Ramos (cell line): ENCODE measurements at regions not wholly inside any gene's neighbourhood (a gene's known extent, or its start where the extent isn't known, plus 50 kb on each side); places are given as distances from the start of the nearest gene placed in this dataset.

Experiments used
- in situ Hi-C: fragments of 300-500 bp; cut with MboI; formaldehyde crosslinking; loops from one replicate; pipeline ENCODE4 v1.14.3; 2022; ENCODE audit warnings: low sequenced_read_pairs; ENCODE audit not compliant: unreplicated experiment

DNA sequence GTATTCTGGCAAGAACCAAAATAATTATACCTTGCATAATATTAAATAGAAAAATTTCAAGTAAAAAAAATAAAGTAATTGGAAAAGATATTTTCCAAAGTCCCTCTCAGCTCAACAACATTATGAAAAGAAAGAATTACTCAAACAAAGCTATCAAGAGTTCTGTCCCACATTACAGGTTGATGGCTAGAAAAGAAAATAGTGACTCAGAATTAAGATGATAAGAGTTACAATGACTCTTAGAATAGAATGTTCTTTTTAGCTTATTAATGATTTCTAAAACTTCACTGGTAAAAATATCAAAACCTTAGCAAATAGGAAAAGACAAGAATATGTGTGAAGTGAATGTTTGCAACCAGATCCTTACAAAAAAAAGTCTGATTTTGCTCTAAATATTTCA is 312.5 kb upstream of the PDGFD start:
- in situ Hi-C loops: no loop called here

DNA sequence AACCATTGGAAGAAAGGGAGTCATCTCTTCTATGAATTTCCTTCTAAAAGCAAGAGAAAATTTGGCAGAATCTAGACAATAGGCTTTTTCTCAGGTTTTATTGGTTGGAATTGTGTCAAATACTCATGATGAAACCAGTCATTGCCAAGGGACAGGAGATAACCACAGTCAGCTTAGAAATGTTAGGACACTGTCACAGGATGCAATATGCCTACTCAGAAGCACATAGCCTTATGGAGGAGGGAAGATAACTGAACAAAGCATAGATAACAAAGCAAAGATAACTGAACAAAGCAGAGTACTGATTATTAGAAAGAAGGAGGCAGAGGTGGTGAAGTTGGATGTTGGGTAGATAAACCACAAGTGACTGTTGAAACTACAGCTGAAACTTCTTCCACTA is 303.5 kb upstream of the PDGFD start:
- in situ Hi-C loops: no loop called here

DNA sequence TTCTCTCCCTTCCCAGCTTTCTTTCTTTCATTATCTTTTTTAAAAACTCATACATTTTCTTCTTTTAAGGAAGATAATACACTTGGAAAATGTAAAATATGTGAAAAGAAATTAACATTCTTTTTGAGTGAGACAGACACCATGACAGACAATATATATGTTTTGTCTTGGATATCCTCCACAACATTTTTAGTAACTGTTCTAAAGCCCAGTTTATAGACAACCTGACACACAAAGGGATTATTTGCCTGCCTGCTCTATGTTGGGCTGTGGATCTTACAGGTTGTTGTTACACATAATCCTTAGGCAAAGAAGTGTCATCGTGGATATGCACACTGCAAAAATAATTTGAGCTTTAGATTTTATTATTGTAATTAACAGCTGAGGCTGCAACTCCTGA is 301.4 kb upstream of the PDGFD start:
- in situ Hi-C loops: no loop called here

DNA sequence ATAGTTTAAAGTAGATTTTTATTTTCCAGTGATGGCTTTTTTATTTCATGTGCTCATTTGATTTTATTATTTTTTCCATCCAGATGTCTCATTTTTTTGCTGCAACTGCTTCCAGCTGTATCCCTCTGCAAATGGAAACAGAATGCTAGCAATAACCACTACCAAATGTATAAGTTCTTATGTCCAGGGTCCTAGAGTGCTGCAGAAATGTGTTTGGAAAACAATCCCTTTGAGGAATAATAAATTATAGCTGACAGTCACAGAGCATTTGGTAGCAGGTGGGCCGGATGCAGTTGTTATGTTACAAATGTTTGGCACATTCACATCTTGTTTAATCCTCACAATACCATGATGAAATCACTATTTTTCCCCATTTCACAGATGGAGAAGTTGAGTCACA is 300.7 kb upstream of the PDGFD start:
- in situ Hi-C loops: no loop called here

DNA sequence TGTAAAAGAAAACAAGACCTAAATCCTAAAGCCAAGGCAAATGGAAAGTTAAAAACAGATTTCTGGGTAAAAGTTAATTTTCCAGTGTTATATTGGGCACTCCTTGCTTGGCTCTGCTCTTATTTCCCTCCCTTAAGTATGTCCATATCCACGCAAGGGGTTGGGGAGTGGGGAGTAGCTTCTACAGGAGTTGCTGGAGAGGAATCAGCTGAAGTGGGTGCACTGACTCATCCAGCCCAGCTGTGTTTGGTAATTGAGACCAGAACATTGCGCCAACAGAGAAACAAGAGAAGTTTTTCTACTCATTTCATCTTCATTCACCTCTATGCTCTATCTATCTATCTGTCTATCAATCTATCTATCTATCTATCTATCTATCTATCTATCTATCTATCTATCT is 298.4 kb upstream of the PDGFD start:
- in situ Hi-C loops: no loop called here

DNA sequence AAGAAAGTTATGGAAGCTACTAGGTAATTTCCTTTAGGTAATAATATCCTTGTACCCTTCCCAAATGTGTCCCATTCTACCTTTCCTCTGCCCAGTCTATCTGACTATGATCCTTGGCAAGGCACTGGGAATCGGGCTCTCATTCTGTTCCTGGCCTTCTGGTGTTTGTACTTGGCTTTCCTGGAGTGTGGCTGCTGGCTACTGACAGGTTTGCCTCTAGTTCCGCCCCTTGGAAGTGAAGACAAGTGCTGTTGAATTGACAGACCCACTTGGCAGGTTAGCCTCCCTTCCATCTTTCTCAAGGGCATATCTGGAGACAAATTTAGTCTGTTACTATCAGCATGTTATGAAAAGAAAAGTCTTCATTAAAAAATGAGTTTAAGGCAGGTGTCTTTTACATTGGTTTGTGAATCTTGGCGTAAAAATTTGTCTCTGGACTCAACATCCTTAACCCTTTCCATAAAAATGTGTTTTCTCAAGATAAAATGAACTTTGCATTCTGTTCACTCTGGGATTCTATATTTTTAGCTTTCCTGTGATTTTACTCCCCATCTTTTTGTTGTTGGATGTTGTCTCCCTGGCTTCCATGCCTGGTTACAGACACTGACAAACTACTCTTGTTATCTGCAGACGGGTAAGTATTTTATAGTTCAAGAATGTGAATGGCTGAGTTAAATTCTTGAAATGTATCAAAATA is 287.4 kb upstream of the PDGFD start:
- in situ Hi-C loops: no loop called here

DNA sequence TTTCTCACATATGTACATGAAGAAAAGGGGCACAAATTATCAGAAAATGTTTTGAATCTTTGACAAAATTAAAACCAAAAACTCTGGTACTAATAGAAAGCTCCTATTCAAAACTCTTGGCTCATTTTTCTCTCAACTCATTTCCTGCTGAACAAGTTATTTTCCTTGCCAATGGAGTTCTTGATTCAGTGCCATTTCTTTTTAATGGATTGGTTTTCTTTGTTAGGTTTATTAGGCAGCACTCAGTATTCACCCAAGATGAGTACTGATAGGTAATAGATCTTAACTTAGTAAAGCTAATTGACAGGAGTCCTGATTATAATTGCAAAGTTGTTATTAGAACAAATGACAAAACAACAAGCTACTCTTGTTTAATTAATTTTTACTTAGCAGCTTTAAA is 279.4 kb upstream of the PDGFD start:
- in situ Hi-C loops: no loop called here

DNA sequence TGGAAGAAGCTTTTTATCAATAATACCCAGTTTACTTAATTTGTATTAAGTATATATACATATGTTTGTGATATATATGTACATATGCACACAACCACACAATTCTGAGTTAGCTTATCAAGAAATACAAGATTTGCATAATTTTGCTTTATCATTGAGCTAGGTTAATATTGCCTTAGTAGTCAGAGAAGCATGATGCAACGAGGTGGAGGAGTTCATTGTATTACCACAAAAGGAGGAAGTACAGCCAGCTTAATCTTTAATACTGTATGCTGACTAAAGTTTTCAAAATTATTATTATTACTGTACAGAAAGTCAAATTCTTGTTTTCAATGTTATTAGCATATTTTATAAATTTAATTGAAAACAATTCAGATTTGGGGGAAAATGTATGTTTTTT is 278.4 kb upstream of the PDGFD start:
- in situ Hi-C loops: no loop called here

DNA sequence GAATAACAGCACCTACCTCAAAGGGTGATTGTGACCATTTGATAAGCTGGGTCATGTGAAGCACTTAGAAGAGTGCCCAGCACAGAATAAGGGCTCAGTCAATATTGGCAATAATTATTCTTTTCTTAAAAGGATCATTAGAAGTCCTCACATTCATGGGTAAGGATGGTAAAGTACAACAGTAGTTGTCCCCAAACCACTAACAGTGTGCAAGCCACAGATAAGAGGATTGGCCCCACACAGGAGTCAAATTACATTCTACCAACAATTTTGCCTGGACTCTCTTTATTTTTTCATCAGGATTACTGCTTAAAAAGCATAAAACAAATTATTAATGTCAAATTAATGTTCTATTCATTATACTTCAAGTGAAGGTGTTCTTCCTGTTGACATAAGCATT is 271.5 kb upstream of the PDGFD start:
- in situ Hi-C loops: no loop called here

DNA sequence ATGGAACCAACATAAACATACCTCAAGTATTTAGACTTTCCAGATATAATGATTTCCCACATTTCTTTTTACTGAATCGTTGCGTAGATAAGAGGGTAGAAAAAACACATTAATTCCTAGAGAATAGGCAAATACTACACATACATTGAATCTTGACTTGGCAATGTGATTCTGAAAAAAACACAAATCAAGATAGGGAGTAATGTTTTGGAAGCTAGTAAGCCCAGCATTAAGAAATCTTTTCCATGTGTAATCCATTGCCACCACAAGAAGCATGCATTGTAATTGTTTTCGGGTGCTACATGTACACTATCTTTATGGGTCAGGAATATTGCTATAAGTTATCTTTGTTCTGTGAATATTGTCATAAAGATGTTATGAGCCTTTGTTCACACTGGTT is 269.8 kb upstream of the PDGFD start:
- in situ Hi-C loops: no loop called here

DNA sequence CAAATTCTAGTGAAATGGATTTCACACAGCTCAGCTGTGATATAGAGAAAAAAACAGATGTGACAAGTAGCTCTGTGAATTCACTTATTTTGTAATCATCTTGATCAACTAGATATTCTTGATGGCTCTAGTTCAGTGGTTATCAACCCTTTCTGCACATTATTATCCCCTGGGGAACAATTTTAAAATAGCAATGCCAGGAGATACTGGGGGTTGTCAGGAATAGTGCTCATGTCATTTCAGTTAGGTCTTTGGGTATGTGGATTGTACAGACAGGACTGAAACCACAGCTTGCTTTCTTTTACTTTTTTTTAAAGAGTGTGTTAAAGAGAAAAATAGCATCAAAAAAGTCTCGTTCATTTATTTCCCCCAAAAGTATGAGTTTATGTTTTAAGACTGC is 269.0 kb upstream of the PDGFD start:
- in situ Hi-C loops: no loop called here

DNA sequence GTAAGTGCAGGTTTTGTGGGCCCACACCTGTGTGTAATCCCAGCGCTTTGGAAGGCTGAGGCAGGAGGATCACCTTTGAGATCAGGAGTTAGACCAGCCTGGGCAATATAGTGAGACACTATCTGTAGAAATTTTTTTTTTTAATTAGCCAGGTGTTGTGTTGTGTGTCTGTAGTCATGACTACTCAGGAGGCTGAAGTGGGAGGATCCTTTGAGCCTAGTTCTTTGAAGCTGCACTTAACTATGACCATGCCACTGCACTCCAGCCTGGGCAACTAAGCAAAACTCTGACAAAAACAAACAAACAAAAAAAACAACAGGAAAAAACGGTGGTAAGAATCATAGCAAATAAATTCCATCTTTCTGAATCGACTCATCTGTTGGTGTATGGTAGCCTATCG is 268.6 kb upstream of the PDGFD start:
- in situ Hi-C loops: no loop called here

DNA sequence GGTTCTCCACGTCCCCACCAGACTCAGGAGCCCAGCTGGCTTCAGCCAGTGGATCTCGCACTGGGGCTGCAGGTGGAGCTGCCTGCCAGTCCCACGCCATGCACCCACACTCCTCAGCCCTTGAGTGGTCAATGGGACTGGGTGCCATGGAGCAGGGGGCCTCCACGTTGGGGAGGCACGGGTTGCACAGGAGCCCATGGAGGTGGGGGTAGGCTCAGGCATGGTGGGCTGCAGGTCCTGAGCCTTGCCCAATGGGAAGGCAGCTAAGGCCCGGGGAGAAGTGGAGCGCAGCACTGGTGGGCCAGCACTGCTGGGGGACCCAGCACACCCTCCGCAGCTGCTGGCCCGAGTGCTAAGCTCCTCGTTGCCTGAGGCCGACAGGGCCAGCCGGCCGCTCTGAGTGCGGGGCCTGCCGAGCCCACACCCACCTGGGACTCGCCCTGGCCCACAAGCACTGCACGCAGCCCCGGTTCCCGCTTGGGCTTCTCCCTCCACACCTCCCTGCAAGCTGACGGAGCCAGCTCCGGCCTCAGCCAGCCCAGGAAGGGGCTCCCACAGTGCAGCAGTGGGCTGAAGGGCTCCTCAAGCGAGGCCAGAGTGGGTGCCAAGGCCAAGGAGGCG is 258.5 kb upstream of the PDGFD start:
- in situ Hi-C loops: no loop called here

DNA sequence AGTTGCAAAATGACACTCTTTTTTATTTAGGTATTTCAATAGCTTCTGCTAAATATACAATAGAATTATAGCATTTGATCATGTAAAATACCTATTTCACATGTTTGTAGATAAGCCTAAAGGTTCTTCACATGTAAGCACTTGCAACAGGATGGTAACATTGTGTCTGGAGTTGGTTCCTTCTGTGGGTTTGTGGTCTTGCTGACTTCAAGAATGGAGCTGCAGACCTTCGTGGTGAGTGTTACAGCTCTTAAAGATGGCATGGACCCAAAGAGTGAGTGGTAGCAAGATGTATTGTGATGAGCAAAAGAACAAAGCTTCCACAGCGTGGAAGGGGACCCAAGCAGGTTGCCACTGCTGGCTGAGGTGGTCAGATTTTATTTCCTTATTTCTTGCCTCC is 246.4 kb upstream of the PDGFD start:
- in situ Hi-C loops: no loop called here

DNA sequence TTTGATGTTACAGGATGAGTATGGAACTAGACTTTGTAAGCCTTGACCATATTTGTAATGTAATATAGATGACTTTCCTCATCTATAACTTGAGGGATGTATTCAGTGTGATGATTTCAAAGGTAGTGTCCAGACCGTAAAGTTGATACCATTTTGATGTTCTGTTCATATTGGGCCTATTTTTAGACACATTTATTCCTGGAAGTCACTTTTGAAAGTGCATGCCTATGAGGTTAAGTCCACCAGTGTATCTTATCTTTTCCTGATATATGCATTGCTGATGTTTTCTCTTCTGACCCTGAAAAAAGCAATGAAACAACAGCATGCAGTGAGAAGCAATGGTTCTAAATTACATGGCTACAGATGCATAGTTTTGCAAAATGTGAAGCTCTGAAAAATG is 244.7 kb upstream of the PDGFD start:
- in situ Hi-C loops: no loop called here

DNA sequence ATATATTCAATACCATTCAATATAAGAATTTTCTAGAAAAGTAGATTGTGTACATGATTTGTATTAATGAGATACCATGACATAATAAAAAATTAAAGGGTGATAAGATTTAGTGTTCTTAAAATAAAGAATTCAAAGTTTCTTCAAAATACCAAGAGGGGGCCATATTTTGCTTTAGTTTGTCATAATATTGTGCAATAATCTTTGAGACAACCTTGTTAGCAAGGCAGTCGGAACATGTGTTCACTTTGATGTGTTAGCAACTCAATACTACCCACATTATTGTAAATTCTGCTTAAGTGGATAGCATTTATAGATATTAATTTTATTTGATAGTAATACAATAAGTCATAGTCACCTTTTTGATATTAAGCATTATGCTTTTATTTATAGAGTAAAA is 241.3 kb upstream of the PDGFD start:
- in situ Hi-C loops: no loop called here

DNA sequence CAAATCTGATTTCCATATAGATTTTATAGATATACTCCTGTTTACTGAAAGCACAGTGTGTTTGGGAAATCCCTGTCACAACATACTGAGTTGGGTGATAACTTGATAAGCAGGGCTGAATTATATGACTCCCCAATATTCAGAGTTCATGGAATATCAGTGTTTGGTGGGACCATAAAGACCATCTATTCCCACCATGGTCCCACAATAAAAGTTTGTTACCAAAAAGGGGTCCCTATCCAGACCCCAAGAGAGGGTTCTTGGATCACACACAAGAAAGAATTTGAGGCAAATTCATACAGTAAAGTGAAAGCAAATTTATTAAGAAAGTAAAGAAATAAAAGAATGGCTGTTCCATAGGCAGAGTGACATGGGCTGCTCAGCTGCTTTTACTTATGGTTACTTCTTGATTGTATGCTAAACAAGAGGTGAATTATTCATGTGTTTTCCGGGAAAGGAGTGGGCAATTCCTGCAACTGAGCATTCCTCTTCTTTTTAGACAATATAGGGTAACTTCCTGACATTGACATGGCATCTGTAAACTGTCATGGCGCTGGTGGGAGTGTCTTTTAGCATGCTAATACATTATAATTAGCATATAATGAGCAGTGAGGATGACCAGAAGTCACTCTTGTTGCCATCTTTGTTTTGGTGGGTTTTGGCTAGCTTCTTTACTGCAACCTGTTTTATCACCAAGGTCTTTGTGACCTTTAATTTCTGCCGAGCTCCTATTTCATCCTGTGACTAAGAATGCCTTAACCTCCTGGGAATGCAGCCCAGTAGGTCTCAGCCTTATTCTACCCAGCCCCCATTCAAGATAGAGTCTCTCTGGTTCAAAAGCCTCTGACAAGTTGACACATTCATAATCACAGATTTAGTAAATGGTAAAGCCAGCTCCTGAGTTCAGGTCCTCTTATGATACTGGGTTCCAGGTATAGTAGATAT is 240.6 kb upstream of the PDGFD start:
- in situ Hi-C loops: no loop called here

DNA sequence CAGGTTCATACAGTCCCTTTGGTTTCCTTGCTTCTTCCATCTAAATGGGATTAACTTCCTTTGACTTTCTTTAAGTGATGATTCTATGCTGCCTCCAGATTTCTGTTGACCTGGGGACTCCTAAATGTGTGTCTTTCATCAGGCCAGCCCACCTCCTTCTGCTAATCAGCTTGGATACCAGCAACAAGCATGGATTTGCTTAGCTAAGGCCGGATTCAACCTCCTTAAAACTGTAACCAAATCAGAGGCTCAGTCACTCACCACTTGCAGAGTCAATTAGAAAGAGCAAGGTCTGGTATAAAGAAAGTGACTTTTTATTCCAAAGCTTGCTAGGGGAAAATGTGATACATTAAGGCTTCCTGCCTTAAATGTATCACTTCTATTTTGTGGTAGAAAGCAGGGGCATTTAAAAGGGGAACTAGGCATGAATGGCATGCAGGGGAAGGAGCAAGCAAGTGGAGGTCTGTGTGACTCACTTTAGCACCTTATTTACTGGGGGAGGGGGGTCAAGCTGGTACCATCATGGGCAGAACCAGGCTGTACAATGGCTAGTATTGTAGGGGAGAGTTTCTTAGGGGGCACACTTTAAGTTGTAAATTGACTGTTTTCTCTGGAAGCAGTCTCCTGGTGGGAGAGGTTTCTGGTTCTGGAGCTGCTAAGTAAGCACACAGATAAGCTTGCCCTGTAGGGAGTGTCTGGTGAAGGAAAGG is 239.0 kb upstream of the PDGFD start:
- in situ Hi-C loops: no loop called here

DNA sequence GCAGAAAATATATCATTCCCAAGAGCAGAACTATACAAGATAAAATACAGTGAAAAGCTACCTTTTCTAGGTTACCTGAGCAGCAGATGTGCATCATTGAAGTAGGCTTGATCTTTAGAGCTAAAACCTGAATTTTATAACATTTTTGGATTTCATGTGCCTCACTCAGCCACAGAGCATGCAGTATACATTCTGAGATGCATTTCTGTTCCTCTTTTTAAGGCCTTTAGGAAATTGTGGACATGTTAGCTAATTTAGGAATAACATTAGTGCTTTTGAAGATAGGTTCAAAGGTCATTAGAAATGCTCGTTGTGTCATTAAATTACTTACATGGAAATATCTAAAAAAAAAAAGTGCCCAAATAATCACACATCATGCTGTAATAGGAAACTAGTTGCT is 230.6 kb upstream of the PDGFD start:
- in situ Hi-C loops: no loop called here

DNA sequence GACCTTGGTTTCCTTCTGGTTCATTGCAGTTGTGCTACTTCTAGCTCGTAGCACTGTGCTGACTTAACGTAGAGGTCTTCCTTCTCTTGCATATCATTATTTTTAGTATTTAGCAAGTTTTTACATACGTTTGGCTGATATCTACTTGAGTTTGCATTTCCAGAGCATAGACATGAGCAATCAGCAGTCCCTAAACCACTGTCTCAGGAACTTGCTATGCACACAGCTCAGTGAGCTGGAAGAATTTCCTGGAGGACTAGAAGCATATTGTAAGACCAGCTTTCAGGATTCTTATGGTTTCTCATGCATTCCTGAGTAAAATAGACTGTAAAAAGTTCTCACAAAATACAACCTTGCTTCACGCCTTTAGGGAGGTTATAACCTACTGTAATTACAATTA is 226.7 kb upstream of the PDGFD start:
- in situ Hi-C loops: no loop called here

DNA sequence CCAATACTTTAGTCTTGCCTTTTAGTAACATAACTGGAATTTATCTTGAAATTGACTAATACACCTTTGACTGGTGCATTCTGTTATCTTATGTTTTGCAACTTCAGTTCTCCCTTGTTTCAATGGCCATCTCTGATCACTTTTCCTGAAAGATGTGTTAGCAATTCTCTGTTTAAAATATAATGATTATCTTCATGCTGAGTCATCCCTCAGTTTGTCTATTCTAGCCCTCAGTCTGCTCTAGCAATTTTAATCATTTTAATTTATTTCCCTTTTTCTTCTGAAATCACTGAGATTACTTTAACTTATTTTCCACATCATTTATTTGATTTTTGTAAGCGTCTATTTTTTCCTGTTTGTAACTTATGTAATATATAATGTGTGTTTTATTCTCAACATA is 221.9 kb upstream of the PDGFD start:
- in situ Hi-C loops: no loop called here
